ENCODE measurements at regions not wholly inside any gene's neighbourhood (a gene's known extent, or its start where the extent isn't known, plus 50 kb on each side); places are given as distances from the start of the nearest gene placed in this dataset.
"Not testable (repeated sequence)": the region's sequence is repeated elsewhere in the genome, so short reads cannot be mapped to it uniquely, and the experiment has no call there.

DNA sequence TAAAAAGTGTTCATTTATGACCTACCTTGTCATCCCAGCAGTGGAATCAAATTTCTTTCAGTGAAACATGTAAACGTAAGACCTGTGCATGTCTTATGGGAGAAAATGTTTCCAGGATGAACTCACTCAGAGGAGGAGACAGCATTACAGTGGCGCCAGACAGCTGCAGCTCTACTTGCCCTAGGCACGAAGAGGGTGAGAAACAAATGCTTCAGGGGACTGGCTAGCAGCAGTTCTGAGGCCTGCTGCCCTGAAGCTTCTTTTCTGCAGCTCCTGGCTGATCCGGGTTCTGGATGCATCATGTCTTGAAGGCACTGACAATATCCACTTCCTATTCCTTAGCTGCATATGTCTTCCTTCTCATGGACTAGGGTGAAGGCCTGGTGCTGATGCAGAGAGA, 120.2 kb downstream of the QRSL1 start:
- no peak for DNase-seq (ENCODE audit: extremely low read depth, low read depth)

DNA sequence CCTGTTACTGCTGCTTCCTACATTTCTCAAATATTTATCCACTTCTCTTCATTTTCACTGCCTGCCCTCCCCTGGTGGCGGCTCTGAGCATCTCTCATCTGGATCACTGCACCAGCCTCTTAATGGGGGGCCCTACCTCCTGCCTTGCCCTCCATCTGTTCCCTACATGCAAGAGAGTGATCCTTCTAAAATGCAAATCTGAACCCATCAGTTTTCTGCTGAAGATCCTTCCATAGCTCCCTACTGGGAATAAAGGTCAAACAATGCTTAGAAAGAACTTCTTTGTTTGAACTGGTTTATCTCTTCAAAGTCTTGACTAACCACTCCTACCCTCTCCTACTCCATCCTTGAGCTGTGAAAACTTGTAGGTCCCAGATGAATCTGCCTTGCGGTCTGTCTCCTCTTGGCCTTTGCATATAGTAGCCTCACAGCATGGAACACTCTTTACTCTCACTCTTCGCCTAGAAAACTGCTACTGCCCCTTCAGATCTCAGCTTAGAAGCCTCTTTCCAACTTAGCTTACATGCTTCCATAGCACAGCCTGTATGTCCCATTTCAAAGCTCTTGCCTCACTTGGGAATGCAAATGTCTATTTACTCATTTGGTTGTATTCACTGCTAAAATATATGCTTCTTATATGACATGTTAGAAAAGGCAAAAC, 119.3 kb downstream of the QRSL1 start:
- DNase-seq (ENCODE audit: extremely low read depth, low read depth): no peak

DNA sequence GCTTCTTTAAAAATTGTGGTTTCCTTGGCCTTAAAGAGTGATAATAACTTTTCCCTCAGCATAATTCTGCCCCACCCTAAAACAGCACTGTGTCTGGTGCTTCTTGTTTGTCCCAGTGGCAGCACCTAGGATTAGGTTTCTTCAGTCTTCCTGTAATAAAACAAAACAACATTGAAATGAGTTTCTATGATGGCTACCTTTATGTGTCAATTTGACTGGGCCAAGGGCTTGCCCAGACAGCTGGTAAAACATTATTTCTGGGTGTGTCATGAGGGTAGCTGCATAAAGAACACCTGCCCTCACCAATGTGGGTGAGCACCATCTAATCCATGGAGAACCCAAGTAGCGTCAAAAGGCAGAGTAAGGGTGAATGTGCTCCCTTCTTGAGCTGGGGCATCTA, 117.8 kb downstream of the QRSL1 start:
- no peak for DNase-seq (ENCODE audit: extremely low read depth, low read depth)

DNA sequence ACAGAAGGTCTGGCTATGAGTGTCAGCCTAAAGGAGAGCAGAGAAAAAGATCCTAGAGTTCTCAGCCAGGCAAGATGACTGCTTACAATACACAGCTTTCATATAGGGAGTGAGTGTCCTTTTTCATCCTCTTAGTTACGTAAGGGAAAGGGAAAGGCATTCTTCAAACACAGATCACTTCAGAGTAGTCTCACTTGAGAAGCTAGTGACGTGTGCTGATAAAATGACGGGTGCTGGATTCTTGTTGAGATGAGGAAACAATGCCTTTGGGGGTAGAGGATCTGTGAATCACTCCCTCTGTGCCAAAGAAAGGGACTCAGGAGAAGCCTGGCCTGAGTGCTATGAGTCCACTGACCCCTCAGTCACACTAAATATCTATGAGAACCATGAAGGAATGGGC, 117.3 kb downstream of the QRSL1 start:
- DNase-seq (ENCODE audit: extremely low read depth, low read depth): peak; percentile 94

DNA sequence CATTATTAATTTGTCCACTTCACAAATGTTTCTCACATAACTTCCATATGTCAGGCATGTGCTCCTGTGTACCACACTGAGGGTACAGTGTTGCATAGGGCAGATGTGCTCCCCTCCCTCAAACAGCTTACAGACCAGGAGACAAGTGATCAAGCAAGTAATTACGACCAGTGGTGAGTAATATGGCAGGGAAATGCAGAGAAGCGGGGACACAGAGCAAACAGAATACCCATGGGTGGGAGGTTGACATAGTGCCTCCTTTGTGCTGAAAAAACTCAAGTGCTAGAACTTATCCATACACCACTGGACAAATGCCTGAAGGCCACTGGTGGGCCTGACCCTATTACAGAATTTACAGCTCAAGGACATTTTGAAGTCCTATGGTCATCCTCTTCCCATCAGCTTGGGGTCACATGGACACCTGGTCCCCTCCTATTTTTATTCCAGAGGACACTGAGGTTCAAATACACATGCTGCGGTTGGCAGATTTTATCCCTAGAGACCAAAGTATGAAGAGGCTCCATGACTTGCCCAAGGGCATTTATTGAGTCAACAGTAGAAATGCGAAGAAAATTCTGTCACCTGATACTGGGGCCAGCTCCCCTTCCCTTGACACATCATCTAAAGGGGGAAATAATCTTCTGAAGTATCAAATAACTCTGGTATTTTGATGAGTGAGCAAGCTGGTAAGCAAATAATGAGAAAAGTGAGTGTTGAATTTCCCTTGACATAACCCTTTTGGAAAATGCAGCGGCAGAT, 116.6 kb downstream of the QRSL1 start:
- DNase-seq (ENCODE audit: extremely low read depth, low read depth): peak; percentile 80

DNA sequence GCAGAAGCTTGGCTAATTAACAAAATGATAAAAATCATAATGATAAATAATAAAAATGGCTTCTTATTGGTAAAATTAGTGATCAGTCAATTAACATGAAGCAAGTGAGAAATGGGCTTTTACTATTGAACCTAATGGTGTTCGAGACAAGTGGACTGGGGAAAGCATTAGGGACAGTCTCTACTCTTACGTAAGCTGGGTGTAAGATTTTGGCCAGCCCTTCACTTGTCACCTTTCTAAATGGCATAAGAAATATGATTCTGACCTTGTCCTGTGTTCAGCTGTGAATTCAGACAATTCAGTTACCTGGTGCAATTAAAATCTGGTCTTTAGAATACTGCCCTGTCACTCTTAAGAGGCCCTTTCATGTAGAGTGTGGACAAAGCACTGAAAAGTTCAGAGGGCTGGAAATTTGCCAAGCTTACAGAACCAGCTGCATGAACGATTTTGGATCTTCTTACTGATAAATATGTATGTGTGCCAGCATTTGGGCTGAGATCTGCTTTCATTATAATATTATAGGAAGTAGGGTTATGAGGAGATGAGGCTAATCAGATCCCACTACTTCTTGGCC, 115.9 kb downstream of the QRSL1 start:
- no peak for DNase-seq (ENCODE audit: extremely low read depth, low read depth)

DNA sequence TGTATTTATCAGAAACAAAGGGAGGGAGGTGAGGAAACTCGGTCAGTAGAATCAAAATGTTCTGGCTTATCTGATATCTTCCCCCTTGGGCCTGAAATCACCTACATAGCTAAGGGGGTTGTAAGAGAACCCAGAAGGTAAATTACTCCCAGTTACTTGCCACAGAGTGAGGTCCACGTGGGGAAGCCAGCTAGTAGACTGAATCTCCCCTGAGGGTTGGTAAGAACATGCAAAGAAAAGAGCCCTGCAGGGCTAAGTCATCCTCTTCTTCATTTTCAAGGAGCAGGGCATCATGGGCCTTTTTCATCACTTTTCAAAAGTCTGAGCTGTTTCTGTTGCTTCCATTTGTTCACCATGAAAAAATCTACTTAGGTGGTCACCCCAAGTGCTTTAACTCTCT, 115.4 kb downstream of the QRSL1 start:
- no peak for DNase-seq (ENCODE audit: extremely low read depth, low read depth)

DNA sequence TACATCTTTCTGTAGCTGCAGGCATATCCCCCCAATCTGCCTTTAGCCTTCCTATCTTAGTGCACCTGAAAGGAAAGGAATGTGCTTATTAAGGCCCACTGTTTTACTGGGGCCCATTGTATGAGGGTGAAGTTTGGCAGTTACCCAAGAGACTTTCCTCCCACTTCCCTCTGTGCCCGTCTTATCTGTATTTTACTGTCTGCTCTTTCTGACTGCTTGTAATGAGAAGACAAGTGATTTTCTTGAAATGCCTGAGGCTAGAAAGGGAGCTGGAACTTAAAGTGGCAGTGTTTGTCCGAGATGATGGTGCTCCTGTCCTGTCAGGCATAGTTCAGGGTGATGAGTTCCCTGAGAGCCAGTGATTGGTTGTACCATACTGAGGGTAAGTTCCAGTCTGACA, 114.7 kb downstream of the QRSL1 start:
- DNase-seq (ENCODE audit: extremely low read depth, low read depth): not testable (repeated sequence)

DNA sequence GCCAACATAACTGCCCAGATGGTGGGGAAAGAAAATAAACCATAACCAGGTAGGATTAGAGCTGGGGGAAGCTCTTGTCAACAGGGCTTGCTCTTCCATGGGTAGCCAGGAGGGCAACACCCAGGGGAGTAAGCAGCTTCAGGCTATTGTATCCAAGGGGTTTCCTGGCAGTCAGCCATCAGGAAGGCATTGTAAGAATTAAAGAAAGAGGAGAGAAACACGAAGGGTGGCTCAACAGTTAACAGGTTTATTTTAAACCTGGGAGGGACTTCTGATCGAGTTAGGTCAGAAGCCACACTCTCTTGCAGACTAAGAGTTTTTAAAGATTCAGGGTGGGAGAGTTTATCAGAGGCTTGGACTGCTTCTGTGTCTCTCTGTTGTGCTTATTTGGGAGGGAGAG, 114.2 kb downstream of the QRSL1 start:
- DNase-seq (ENCODE audit: extremely low read depth, low read depth): no peak

DNA sequence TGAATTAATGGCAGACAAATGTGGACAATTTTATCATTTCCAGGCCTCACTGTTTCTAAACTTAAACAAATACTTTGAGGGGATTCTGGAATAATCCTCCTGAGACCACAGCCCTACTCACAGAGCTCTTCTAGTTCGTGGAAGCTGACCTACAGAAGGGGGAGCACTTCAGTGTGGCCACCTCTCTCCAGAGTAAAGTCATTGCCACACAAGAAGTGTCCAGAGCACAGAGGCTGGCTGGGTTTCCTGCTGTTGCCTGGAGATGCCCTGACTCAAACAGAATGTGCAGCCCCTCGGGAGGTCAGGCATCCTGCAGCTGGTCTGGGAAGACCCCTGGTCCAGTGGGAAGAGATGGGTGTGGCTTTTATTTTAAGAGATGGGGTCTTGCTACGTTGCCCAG, 110.9 kb downstream of the QRSL1 start:
- no peak for DNase-seq (ENCODE audit: extremely low read depth, low read depth)

DNA sequence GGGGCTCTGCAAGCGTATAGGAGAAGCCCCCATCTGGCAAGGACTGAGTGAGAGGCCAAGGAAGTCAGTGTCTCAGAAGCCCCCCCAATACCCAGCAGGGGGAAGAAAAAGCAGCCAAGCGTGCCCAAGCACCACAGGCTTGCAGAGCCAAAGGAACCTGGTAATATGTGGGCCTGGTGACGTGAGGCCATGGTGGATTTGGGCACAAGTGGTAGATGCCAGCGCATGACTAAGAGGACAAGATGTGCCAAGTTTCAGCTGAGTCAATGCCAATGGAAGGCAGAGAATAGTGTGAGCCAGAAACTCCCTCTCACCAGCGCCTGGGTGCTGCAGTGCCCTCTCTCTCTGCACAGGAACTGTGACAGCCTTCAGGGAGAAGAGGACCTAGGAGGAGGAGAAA, 110.0 kb downstream of the QRSL1 start:
- peak; percentile 87 for DNase-seq (ENCODE audit: extremely low read depth, low read depth)

DNA sequence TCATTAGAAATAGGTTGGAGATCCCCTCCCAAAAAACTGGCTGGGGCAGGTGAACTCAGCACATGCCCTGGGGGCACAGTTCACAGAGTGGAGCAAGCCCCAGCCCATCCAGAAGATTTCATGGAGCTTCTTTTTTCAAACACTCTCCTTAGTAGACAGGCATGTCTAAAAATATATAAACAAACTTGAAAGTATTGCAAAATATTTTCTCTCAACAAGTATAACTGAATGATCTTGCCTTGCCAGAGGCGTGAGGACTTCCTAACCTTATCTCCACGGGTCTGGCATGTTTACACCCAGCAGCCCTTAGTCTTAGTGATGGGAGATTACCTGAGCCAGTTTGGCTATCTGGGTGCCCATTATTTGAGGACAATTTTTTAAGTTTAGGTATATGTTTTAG, 107.1 kb downstream of the QRSL1 start:
- DNase-seq (ENCODE audit: extremely low read depth, low read depth): no peak

DNA sequence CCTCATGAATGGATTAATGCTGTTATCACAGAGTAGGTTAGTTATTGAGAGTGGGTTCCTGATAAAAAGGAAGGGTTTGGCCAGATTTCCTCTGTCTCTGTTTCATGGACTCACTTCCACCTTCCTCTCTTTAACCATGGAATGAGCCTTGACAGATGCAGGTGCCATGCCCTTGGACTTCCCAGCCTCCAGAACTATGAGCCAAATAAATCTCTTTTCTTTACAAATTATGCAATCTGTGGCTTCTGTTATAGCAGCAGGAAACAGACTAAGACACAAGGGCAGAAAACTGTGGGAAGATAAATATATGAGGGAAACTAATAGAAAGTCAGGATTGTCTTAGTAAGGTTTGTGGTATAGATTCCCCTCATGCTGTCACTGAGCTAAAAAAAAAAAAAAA, 106.5 kb downstream of the QRSL1 start:
- no peak for DNase-seq (ENCODE audit: extremely low read depth, low read depth)

DNA sequence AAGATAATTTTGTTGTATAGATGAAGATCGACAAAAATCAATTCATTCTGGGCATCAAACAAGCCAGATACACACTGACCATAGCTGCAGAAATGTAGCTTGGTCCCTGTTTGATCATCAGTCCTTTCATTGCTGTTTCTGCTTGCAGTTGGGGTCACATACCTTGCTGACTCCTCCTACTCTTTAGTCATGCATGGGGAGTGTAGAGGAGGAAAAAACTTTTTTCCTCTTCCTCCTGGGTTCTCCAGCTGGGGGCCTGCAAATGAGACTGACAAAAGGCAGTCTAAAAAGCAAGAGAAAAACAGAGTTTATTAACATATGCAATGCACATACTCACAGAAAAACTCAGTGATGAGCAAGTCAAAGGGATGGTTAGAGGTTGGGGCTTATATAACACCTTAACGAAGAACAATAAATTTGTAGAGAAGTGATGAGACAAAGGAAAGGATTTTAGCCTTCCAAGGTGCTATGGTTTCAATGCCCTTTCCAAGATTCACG, 105.8 kb downstream of the QRSL1 start:
- DNase-seq (ENCODE audit: extremely low read depth, low read depth): no peak

DNA sequence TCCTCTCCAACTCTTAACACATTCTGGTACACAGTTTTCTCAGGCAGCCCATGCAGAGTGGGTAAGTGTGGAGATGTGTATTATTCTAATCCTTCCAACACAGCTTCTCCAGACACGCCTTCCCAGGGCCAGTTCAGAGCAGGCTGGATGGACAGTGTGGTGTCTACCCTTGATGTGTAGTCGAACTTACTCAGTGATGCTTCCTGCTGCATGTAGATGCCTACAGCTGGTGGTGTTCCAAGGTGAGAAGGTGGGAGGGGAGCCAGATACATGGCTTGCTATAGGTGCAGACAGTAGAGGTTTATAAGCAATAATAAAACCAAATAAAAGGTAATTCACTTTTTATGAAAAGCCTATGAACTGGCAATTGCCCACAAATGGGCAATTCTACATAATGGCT, 104.0 kb downstream of the QRSL1 start:
- no peak for DNase-seq (ENCODE audit: extremely low read depth, low read depth)

DNA sequence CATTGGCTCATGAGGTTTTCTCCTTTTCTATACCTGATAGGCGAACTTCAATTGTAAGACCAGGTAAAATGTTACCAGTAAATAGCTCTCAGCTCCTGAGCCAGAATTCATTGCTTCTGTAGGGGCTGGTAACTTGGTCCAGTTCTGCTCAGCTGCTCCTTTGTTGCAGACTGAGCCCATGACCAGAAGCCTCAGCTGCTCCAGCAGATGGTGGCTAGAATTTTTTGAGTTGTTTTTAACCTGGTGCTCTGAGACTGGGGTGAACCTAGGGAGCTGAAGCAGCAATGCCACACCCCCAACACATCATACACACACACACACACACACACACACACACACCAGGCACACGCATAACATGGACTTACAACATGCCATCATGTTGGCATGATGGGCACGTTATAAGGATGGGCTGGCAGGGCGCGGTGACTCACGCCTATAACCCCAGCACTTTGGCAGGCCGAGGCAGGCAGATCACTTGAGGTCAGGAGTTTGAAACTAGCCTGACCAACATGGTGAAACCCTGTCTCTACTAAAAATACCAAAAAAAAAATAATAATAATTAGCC, 103.1 kb downstream of the QRSL1 start:
- no peak for DNase-seq (ENCODE audit: extremely low read depth, low read depth)

DNA sequence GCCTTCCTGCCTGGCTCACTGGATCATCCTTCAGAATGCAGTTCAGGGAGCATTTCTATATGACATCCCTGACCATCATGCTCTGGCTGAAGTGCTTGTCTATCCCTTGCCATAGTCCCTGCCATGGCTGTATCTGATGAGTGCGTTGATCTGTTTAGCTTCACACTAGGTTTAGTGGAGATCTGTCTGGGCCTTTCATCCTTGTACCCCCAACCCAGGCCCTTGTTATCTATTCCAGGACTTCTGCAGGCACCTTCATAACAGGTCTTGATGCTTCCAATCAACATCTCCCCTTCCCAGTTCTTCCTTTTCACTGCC, 102.4 kb downstream of the QRSL1 start:
- no peak for DNase-seq (ENCODE audit: extremely low read depth, low read depth)

DNA sequence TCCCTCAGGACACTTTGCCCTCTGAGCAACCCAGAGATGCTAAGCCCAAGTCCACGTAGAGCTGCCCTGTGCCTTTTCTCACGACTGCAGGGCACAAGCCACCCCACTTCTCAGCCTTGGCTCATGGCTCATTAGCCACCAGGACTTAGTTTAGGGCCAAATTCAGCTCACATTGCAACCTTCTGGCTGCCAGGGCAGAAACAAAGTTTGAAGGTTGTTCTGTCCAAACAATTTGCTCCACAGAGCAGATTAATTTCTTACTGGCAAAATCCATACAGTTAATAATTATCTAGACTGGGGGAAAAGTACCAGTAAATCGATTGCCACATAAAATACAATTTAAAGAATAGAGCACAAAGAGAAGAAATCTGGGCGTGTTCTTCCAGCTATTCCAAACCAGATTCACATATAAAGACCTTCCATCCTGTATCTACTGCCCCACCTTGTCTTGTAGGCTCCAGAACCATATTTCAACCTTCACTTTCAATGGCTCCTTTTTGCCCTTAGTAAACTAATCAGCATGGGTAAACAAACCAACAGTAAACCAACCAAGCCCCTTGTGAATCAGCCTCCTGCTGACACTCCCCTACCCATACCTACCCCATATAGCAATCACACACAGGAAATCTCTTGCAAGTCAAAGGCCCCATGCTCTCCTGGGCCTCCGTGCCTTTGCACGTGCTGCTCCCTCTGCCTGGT, 101.9 kb downstream of the QRSL1 start:
- DNase-seq (ENCODE audit: extremely low read depth, low read depth): peak; percentile 21

DNA sequence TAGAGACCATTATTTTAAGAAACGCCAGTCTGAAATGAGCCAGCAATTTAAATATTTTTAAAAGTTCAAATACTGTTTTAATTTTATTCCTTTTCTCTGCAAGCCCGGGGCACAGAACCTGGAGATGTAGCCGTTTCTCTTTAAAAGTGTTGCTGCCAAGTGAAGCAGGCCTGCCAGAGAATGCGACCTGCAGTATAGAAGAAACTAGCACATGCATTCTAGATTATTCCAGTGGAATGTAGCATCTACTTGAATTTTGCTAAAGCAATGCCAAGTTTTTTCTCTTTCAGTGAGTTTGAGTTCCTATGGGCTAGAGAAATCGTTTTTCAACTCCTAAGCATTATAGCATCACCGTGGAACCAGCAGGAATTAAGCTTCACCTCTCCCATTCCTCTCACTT, 101.3 kb downstream of the QRSL1 start:
- DNase-seq (ENCODE audit: extremely low read depth, low read depth): peak; percentile 64

DNA sequence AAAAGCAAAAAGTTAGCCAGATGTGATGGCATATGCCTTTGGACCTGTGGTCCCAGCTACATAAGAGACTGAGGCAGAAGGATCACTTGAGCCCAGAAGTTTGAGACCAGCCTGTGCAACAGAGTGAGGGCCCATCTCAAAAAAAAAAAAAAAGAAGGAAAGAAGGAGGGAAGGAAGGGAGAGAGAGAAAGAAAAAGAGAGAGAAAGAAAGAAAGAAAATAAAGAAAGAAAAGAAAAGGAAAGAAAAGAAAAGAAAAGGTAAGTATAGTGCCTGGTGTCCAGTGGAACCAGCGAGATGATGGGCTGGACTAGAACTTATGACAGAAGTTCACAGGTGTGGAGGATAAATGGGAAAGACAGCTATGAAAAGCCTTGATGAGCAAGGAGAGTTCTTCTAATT, 100.9 kb downstream of the QRSL1 start:
- no peak for DNase-seq (ENCODE audit: extremely low read depth, low read depth)

DNA sequence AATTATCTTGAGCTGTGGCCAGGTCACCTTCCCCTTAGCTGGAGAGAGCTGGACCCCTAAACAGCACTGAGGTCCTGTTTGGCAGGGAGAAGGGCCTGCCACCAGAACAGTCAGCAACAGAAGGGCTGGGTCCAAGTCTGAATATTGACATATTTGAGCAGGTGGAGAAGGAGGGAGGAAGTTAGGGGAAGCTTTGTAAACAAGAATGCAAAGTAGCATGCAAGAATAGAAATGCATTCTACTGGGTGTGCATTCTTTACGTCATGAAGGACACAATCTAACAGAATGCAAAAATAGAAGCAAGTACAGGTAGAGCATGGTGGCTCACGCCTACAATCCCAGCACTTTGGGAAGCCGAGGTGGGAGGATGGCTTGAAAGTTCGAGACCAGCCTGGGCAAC, 100.5 kb downstream of the QRSL1 start:
- no peak for DNase-seq (ENCODE audit: extremely low read depth, low read depth)

Data from NCI-H460 (cell line).